Naive thymus-derived CD4-positive, alpha-beta T cell (primary cell): ENCODE measurements at regions not wholly inside any gene's neighbourhood (a gene's known extent, or its start where the extent isn't known, plus 50 kb on each side); places are given as distances from the start of the nearest gene placed in this dataset.

Experiments used
- ATAC-seq: fragments of 150-1000 bp; cut with Tn5 transposase; 2 replicates; pipeline ENCODE4 v1.10.0; 2021; ENCODE audit warnings: mild to moderate bottlenecking, moderate library complexity
- CTCF ChIA-PET: fragments of 350-600 bp; sonication (Branson Sonifier 250); formaldehyde crosslinking; loops from one replicate; lab custom pipeline; 2021; ENCODE audit warnings: antibody characterized with exemption; lab: Charles Lee
- POLR2A ChIA-PET: fragments of 350-600 bp; sonication (Branson Sonifier 250); formaldehyde crosslinking; loops from one replicate; lab custom pipeline; 2021; ENCODE audit warnings: antibody characterized with exemption, inconsistent platforms; lab: Charles Lee
- DNase-seq, 9 donors: peaks; one replicate each; pipeline versions ENCODE4 v3.0.0 to v3.0.0-alpha.2; 2020 to 2022; ENCODE audit warnings: mixed read lengths in 1 of 9
- H3K27ac ChIP-seq: one replicate; pipeline ENCODE4 v1.7.0; 2013; ENCODE audit warnings: mild to moderate bottlenecking, low read depth, low read length, moderate library complexity
- H3K27me3 ChIP-seq, 2 donors: one replicate each; pipeline ENCODE4 v1.7.0; 2013; ENCODE audit warnings: low read length in 2 of 2, mild to moderate bottlenecking in 2 of 2, moderate library complexity in 2 of 2; ENCODE audit not compliant: control insufficient read depth in 2 of 2, insufficient read depth in 2 of 2
- H3K36me3 ChIP-seq, 3 experiments: 1 replicate in 2 of 3; 2 replicates in 1 of 3; pipeline ENCODE4 v1.7.0; 2013; ENCODE audit warnings: low read length in 3 of 3, mild to moderate bottlenecking in 3 of 3, moderate library complexity in 1 of 3; ENCODE audit not compliant: insufficient read depth in 3 of 3, control insufficient read depth in 2 of 3
- H3K4me1 ChIP-seq, 2 donors: one replicate each; pipeline ENCODE4 v1.7.0; 2013; ENCODE audit warnings: low read length in 2 of 2, mild to moderate bottlenecking in 2 of 2, moderate library complexity in 1 of 2; ENCODE audit not compliant: control insufficient read depth in 2 of 2, insufficient read depth in 2 of 2
- H3K4me3 ChIP-seq: 2 replicates; pipeline ENCODE4 v1.7.0; 2013; ENCODE audit warnings: mild to moderate bottlenecking, low read length
- H3K9me3 ChIP-seq, 3 experiments: 1 replicate in 2 of 3; 2 replicates in 1 of 3; pipeline ENCODE4 v1.7.0; 2013; ENCODE audit warnings: low read length in 3 of 3; ENCODE audit not compliant: control insufficient read depth in 2 of 3
- H3K27ac Mint-ChIP-seq, 9 donors: one replicate each; pipeline ENCODE4 v1.8.0; 2020 to 2022; ENCODE audit warnings: mixed read lengths in 9 of 9, mild to moderate bottlenecking in 8 of 9, moderate library complexity in 5 of 9, inconsistent platforms in 2 of 9
- H3K27me3 Mint-ChIP-seq, 5 donors: one replicate each; pipeline ENCODE4 v1.8.0; 2021 to 2022; ENCODE audit warnings: mixed read lengths in 5 of 5, mild to moderate bottlenecking in 1 of 5
- H3K36me3 Mint-ChIP-seq, 5 donors: one replicate each; pipeline ENCODE4 v1.8.0; 2020 to 2022; ENCODE audit warnings: mixed read lengths in 5 of 5, mild to moderate bottlenecking in 3 of 5, inconsistent platforms in 1 of 5
- H3K4me1 Mint-ChIP-seq, 7 donors: one replicate each; pipeline ENCODE4 v1.8.0; 2020 to 2022; ENCODE audit warnings: mixed read lengths in 7 of 7, mild to moderate bottlenecking in 3 of 7, inconsistent platforms in 1 of 7
- H3K4me3 Mint-ChIP-seq, 10 donors: one replicate each; pipeline ENCODE4 v1.8.0; 2020 to 2022; ENCODE audit warnings: mild to moderate bottlenecking in 10 of 10, mixed read lengths in 10 of 10, moderate library complexity in 6 of 10, inconsistent platforms in 2 of 10
- H3K9me3 Mint-ChIP-seq, 11 donors: one replicate each; pipeline ENCODE4 v1.8.0; 2020 to 2022; ENCODE audit warnings: mixed read lengths in 11 of 11, mild to moderate bottlenecking in 4 of 11, inconsistent platforms in 1 of 11, moderate library complexity in 1 of 11
- intact Hi-C, 2 donors: fragments of 100-400 bp; cut with micrococcal nuclease; formaldehyde crosslinking; loops; one replicate each; pipeline ENCODE4 v1.15.1; 2023

- Histone ChIP-seq H3K9me3 (peaks cover 0 to 43% (median 0%) of the 10 kb centered on the region in 3 experiments), H3K27ac (no peak overlapping the region), H3K27me3 (no peaks in the 10 kb centered on the region), H3K4me3 (no peak overlapping the region), H3K4me1 (no peaks in the 10 kb centered on the region), H3K36me3 (no peaks in the 10 kb centered on the region)
- ATAC-seq: no peak
- no peak for DNase-seq
- Mint-ChIP-seq H3K27ac (no peak overlapping the region), H3K9me3 (peaks cover 10 to 76% (median 30%) of the 10 kb centered on the region in 11 donors), H3K4me1 (peaks cover 0 to 1% (median 0%) of the 10 kb centered on the region in 7 donors), H3K4me3 (no peak overlapping the region), H3K36me3 (peaks cover 0 to 10% (median 4%) of the 10 kb centered on the region in 5 donors), H3K27me3 (peaks cover 0 to 4% (median 0%) of the 10 kb centered on the region in 5 donors)
- ChIA-PET CTCF (no interaction called here), POLR2A (no interaction called here)
- intact Hi-C loops: no loop called here
Measured at GRCh38 chr19:22545751-22546150, 88.4 kb upstream of the ZNF492 start.

GRCh38 chr19:22533761-22534160, 100.4 kb upstream of the ZNF492 start:
- Histone ChIP-seq H3K27me3 (no peaks in the 10 kb centered on the region), H3K36me3 (no peaks in the 10 kb centered on the region), H3K4me3 (no peak overlapping the region), H3K27ac (no peak overlapping the region), H3K4me1 (no peaks in the 10 kb centered on the region), H3K9me3 (peaks cover 0 to 13% (median 0%) of the 10 kb centered on the region in 3 experiments)
- Mint-ChIP-seq H3K27ac (no peak overlapping the region), H3K9me3 (peaks cover 15 to 75% (median 29%) of the 10 kb centered on the region in 11 donors), H3K4me1 (no peaks in the 10 kb centered on the region), H3K4me3 (no peak overlapping the region), H3K27me3 (peaks cover 0 to 18% (median 8%) of the 10 kb centered on the region in 5 donors), H3K36me3 (peaks cover 0 to 12% (median 4%) of the 10 kb centered on the region in 5 donors)
- ATAC-seq: no peak
- ChIA-PET CTCF (no interaction called here), POLR2A (no interaction called here)
- DNase-seq: no peak
- intact Hi-C loops: no loop called here

GRCh38 chr19:22532388-22533300, 101.5 kb upstream of the ZNF492 start:
- Mint-ChIP-seq H3K27me3 (peaks cover 0 to 18% (median 8%) of the 10 kb centered on the region in 5 donors), H3K4me3 (no peak overlapping the region), H3K27ac (no peak overlapping the region), H3K36me3 (peaks cover 0 to 12% (median 4%) of the 10 kb centered on the region in 5 donors), H3K4me1 (no peaks in the 10 kb centered on the region), H3K9me3 (peaks cover 15 to 85% (median 30%) of the 10 kb centered on the region in 11 donors)
- DNase-seq (no peak), ATAC-seq (no peak)
- H3K36me3 ChIP-seq: no peaks in the 10 kb centered on the region
- no peaks in the 10 kb centered on the region for H3K4me1 ChIP-seq
- H3K4me3 ChIP-seq: no peak overlapping the region
- POLR2A ChIA-PET: no interaction called here
- CTCF ChIA-PET: no interaction called here
- peaks cover 0 to 13% (median 0%) of the 10 kb centered on the region in 3 experiments for H3K9me3 ChIP-seq
- intact Hi-C loops: no loop called here
- H3K27ac ChIP-seq: no peak overlapping the region
- no peaks in the 10 kb centered on the region for H3K27me3 ChIP-seq

GRCh38 chr19:22530042-22530441, 104.1 kb upstream of the ZNF492 start:
- Mint-ChIP-seq H3K4me1 (no peaks in the 10 kb centered on the region), H3K9me3 (peaks cover 6 to 92% (median 29%) of the 10 kb centered on the region in 11 donors), H3K36me3 (peaks cover 0 to 7% (median 4%) of the 10 kb centered on the region in 5 donors), H3K27me3 (peaks cover 0 to 18% (median 8%) of the 10 kb centered on the region in 5 donors), H3K27ac (no peak overlapping the region), H3K4me3 (no peak overlapping the region)
- peaks cover 0 to 13% (median 0%) of the 10 kb centered on the region in 3 experiments for H3K9me3 ChIP-seq
- intact Hi-C loops: no loop called here
- H3K4me1 ChIP-seq: no peaks in the 10 kb centered on the region
- H3K27ac ChIP-seq: no peak overlapping the region
- no peak for DNase-seq
- H3K36me3 ChIP-seq: no peaks in the 10 kb centered on the region
- CTCF ChIA-PET: no interaction called here
- ATAC-seq: no peak
- no peak overlapping the region for H3K4me3 ChIP-seq
- POLR2A ChIA-PET: interaction anchor here (0.7 kb wide), 1 partner anchor 1598 kb away, joined by 3 read pairs; no protein-coding TSS in a partner anchor
- no peaks in the 10 kb centered on the region for H3K27me3 ChIP-seq

GRCh38 chr19:22528956-22529355, 105.2 kb upstream of the ZNF492 start:
- H3K9me3 ChIP-seq: peaks cover 0 to 13% (median 2%) of the 10 kb centered on the region in 3 experiments
- ChIA-PET CTCF (no interaction called here), POLR2A (no interaction called here)
- no peak overlapping the region for H3K4me3 ChIP-seq
- Mint-ChIP-seq H3K4me1 (no peaks in the 10 kb centered on the region), H3K27me3 (peaks cover 0 to 17% (median 8%) of the 10 kb centered on the region in 5 donors), H3K27ac (no peak overlapping the region), H3K36me3 (peaks cover 0 to 6% (median 4%) of the 10 kb centered on the region in 5 donors), H3K4me3 (no peak overlapping the region), H3K9me3 (peaks cover 5 to 91% (median 27%) of the 10 kb centered on the region in 11 donors)
- no peaks in the 10 kb centered on the region for H3K4me1 ChIP-seq
- no peaks in the 10 kb centered on the region for H3K36me3 ChIP-seq
- DNase-seq (no peak), ATAC-seq (no peak)
- intact Hi-C loops: no loop called here
- no peak overlapping the region for H3K27ac ChIP-seq
- no peaks in the 10 kb centered on the region for H3K27me3 ChIP-seq

GRCh38 chr19:22527554-22527953, 105.4 kb upstream of the ZNF98 start:
- ChIA-PET POLR2A (no interaction called here), CTCF (no interaction called here)
- H3K9me3 ChIP-seq: peaks cover 0 to 7% (median 6%) of the 10 kb centered on the region in 3 experiments
- no peak overlapping the region for H3K27ac ChIP-seq
- intact Hi-C loops: no loop called here
- Mint-ChIP-seq H3K9me3 (peaks cover 9 to 92% (median 28%) of the 10 kb centered on the region in 11 donors), H3K36me3 (peaks cover 0 to 4% (median 0%) of the 10 kb centered on the region in 5 donors), H3K4me1 (no peaks in the 10 kb centered on the region), H3K27ac (no peak overlapping the region), H3K4me3 (no peak overlapping the region), H3K27me3 (peaks cover 0 to 7% (median 0%) of the 10 kb centered on the region in 5 donors)
- no peak for DNase-seq
- no peaks in the 10 kb centered on the region for H3K36me3 ChIP-seq
- no peak overlapping the region for H3K4me3 ChIP-seq
- H3K27me3 ChIP-seq: no peaks in the 10 kb centered on the region
- no peak for ATAC-seq
- no peaks in the 10 kb centered on the region for H3K4me1 ChIP-seq
